Karpas-422 (cell line): ENCODE measurements at regions not wholly inside any gene's neighbourhood (a gene's known extent, or its start where the extent isn't known, plus 50 kb on each side); places are given as distances from the start of the nearest gene placed in this dataset.
A peak's percentile ranks its signal among the peaks of the same experiment; 100 is the strongest.

Experiments
- DNase-seq: peaks from one replicate; pipeline ENCODE4 v3.0.0-alpha.2; 2015
- H2AFZ ChIP-seq: fragments of 200-600 bp; sonication (generic); 2 replicates; pipeline ENCODE4 v1.6.1; 2014; ENCODE audit warnings: antibody characterized with exemption, low read length, mixed read lengths
- H3K27ac ChIP-seq: fragments of 200-600 bp; sonication (generic); 2 replicates; pipeline ENCODE4 v1.5.1; 2014; ENCODE audit warnings: mild to moderate bottlenecking, low read length, moderate library complexity
- H3K27me3 ChIP-seq: fragments of 200-600 bp; sonication (generic); 2 replicates; pipeline ENCODE4 v1.6.1; 2014; ENCODE audit warnings: low read length, mixed read lengths
- H3K36me3 ChIP-seq: fragments of 200-600 bp; sonication (generic); 2 replicates; pipeline ENCODE4 v1.6.1; 2014; ENCODE audit warnings: low read length, mixed read lengths; ENCODE audit not compliant: insufficient read depth
- H3K4me1 ChIP-seq: fragments of 200-600 bp; sonication (generic); 2 replicates; pipeline ENCODE4 v1.6.1; 2014; ENCODE audit warnings: mild to moderate bottlenecking, low read length, mixed read lengths
- H3K4me2 ChIP-seq: fragments of 200-600 bp; sonication (generic); 2 replicates; pipeline ENCODE4 v1.6.1; 2014; ENCODE audit warnings: low read length, low read depth, mild to moderate bottlenecking; ENCODE audit not compliant: poor library complexity, severe bottlenecking
- H3K4me3 ChIP-seq: fragments of 200-600 bp; sonication (generic); 2 replicates; pipeline ENCODE4 v1.5.1; 2014; ENCODE audit warnings: mild to moderate bottlenecking, antibody characterized with exemption, low read length, mixed read lengths
- H3K79me2 ChIP-seq: fragments of 200-600 bp; sonication (generic); 2 replicates; pipeline ENCODE4 v1.6.1; 2014; ENCODE audit warnings: mild to moderate bottlenecking, low read length, mixed read lengths
- H3K9ac ChIP-seq: fragments of 200-600 bp; sonication (generic); 2 replicates; pipeline ENCODE4 v1.6.0; 2014; ENCODE audit warnings: low read length
- H3K9me2 ChIP-seq: fragments of 200-600 bp; sonication (generic), shearing (Covaris generic); replicated peaks from 2 replicates; pipeline ENCODE4 v1.6.0; 2014; ENCODE audit warnings: mild to moderate bottlenecking, low read length, moderate library complexity; ENCODE audit not compliant: insufficient read depth
- H3K9me3 ChIP-seq: fragments of 300-700, 200-600 bp; sonication (generic); 2 replicates; pipeline ENCODE4 v1.6.1; 2014; ENCODE audit warnings: low read length, mixed read lengths
- H4K20me1 ChIP-seq: fragments of 200-600 bp; sonication (generic); 2 replicates; pipeline ENCODE4 v1.6.1; 2014; ENCODE audit warnings: mild to moderate bottlenecking, antibody characterized with exemption, low read length, low read depth; ENCODE audit not compliant: insufficient read depth

GRCh38 chr2:12270876-12271588 is 445.7 kb upstream of the TRIB2 start:
- Histone ChIP-seq H3K4me2 (no peak overlapping the region), H3K27me3 (no peaks in the 10 kb centered on the region), H3K79me2 (no peaks in the 10 kb centered on the region), H3K9ac (no peak overlapping the region), H3K4me3 (no peak overlapping the region), H3K36me3 (no peaks in the 10 kb centered on the region), H3K9me3 (no peaks in the 10 kb centered on the region), H3K4me1 (peaks cover 3% of the 10 kb centered on the region; the same call in 1 of the 2 replicates), H4K20me1 (no peaks in the 10 kb centered on the region), H2AFZ (peak overlapping the region; percentile 68; the same call in 1 of the 2 replicates), H3K27ac (no peak overlapping the region), H3K9me2 (no peaks in the 10 kb centered on the region)
- DNase-seq, result no peak

DNA sequence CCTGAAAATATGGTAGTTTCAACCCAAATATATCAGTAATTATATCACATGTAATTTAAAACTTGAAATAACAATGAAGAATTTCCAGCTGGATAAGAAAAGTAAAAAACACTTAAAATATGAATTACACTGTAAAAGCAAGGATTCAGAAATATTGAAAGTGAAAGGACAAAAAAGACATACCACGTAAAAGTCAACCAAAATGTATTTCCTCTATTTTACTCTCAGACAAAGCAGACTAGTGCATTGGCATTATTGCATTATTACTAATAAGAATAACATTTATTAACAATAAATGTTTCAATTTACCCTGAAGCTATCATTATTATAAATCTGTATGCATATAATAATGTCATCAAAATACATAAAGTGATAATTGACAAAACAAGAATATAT is 445.1 kb upstream of the TRIB2 start:
- no peaks in the 10 kb centered on the region for H3K79me2 ChIP-seq
- H3K27me3 ChIP-seq, result no peaks in the 10 kb centered on the region
- H3K4me1 ChIP-seq, result peaks cover 3% of the 10 kb centered on the region; the same call in 1 of the 2 replicates
- no peaks in the 10 kb centered on the region for H3K36me3 ChIP-seq
- no peaks in the 10 kb centered on the region for H3K9me3 ChIP-seq
- H3K4me3 ChIP-seq, result no peak overlapping the region
- no peak for DNase-seq
- H3K4me2 ChIP-seq, result no peak overlapping the region
- H3K9ac ChIP-seq, result no peak overlapping the region
- H3K27ac ChIP-seq, result no peak overlapping the region
- no peaks in the 10 kb centered on the region for H3K9me2 ChIP-seq
- 0 out of 2 replicates have a peak overlapping the region, but pooled peaks have one; percentile 68 for H2AFZ ChIP-seq
- no peaks in the 10 kb centered on the region for H4K20me1 ChIP-seq

- Histone ChIP-seq H2AFZ (no peak overlapping the region), H3K36me3 (no peaks in the 10 kb centered on the region), H3K4me3 (no peak overlapping the region), H3K4me2 (no peak overlapping the region), H3K27me3 (no peaks in the 10 kb centered on the region), H3K27ac (no peak overlapping the region), H3K9me3 (no peaks in the 10 kb centered on the region), H3K4me1 (peaks cover 3% of the 10 kb centered on the region; the same call in 1 of the 2 replicates), H3K9me2 (no peaks in the 10 kb centered on the region), H3K79me2 (no peaks in the 10 kb centered on the region), H4K20me1 (no peaks in the 10 kb centered on the region), H3K9ac (no peak overlapping the region)
- no peak for DNase-seq
Observed at GRCh38 chr2:12273111-12273510, 443.6 kb upstream of the TRIB2 start.

DNA sequence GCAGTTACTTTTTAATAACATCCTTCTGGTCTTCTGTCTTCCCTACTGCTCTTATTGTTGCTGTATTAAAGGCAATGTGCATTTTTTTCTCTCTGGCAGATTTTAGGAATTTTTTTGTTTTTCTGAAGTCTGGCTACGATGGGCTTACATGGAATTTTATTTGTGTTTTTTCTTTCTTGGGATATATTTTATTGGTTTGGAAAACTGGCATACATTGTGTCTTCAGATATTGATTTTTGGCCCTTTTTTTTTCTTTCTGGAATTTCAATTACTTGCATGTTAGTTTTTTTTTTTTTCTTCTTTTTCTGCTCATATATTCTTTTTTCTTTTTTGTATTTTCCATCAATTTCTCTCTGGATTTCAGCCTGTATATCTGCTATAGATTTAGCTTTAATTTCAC is 442.1 kb upstream of the TRIB2 start:
- Histone ChIP-seq H3K9me3 (no peaks in the 10 kb centered on the region), H3K27ac (no peak overlapping the region), H3K4me3 (no peak overlapping the region), H2AFZ (no peak overlapping the region), H4K20me1 (no peaks in the 10 kb centered on the region), H3K4me2 (no peak overlapping the region), H3K27me3 (no peaks in the 10 kb centered on the region), H3K9me2 (no peaks in the 10 kb centered on the region), H3K79me2 (no peaks in the 10 kb centered on the region), H3K9ac (no peak overlapping the region), H3K4me1 (peaks cover 3% of the 10 kb centered on the region; the same call in 1 of the 2 replicates), H3K36me3 (no peaks in the 10 kb centered on the region)
- no peak for DNase-seq

DNA sequence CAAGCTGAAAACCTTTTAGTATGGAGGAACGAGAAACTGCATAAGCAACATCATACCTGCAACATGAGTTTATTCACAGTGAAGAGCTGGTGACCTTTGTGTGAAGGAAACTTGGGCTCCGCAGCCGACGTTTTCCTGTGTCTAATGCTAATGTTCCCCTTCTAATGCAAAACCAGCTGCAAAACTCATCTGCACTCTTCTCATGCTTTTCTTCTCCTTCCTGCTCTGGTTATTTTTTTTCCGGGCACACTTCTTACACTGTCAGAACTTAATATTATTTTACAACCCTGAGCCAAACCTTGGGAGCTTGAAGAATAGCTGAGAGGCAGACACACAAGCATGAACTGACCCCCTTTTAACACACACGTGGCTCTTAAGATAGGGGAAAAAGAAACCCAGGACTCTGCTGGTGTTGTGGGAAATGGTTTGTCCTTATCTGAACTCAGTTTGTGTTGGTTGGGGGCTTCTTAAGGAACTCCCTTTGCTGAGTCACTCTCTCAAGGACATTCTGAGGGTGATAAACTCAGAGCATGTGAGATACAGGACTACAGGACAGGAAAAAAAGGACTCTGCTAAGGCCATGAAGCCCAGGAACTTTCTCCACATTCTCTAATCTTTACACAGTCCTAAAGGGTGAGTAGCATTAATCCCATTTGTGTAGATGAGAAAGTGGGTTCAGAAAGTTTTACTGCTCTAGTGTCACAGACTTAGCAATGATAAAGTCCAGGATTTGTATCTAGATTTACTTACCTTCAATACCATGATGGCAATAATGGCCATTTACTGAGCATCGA is 439.3 kb upstream of the TRIB2 start:
- Histone ChIP-seq H3K9ac (no peak overlapping the region), H3K4me1 (no peaks in the 10 kb centered on the region; the same call in 1 of the 2 replicates), H3K4me2 (no peak overlapping the region), H3K9me3 (no peaks in the 10 kb centered on the region), H3K27ac (no peak overlapping the region), H3K27me3 (no peaks in the 10 kb centered on the region), H3K9me2 (no peaks in the 10 kb centered on the region), H4K20me1 (no peaks in the 10 kb centered on the region), H3K4me3 (no peak overlapping the region), H3K36me3 (no peaks in the 10 kb centered on the region), H2AFZ (no peak overlapping the region), H3K79me2 (no peaks in the 10 kb centered on the region)
- no peak for DNase-seq

GRCh38 chr2:12278217-12278750 is 438.5 kb upstream of the TRIB2 start:
- no peak overlapping the region for H2AFZ ChIP-seq
- H3K4me1 ChIP-seq, result no peaks in the 10 kb centered on the region; the same call in 1 of the 2 replicates
- no peaks in the 10 kb centered on the region for H3K36me3 ChIP-seq
- H3K79me2 ChIP-seq, result no peaks in the 10 kb centered on the region
- H3K9me2 ChIP-seq, result no peaks in the 10 kb centered on the region
- H3K27me3 ChIP-seq, result no peaks in the 10 kb centered on the region
- H3K9me3 ChIP-seq, result no peaks in the 10 kb centered on the region
- no peak overlapping the region for H3K9ac ChIP-seq
- no peaks in the 10 kb centered on the region for H4K20me1 ChIP-seq
- H3K27ac ChIP-seq, result no peak overlapping the region
- no peak overlapping the region for H3K4me3 ChIP-seq
- H3K4me2 ChIP-seq, result no peak overlapping the region
- no peak for DNase-seq

DNA sequence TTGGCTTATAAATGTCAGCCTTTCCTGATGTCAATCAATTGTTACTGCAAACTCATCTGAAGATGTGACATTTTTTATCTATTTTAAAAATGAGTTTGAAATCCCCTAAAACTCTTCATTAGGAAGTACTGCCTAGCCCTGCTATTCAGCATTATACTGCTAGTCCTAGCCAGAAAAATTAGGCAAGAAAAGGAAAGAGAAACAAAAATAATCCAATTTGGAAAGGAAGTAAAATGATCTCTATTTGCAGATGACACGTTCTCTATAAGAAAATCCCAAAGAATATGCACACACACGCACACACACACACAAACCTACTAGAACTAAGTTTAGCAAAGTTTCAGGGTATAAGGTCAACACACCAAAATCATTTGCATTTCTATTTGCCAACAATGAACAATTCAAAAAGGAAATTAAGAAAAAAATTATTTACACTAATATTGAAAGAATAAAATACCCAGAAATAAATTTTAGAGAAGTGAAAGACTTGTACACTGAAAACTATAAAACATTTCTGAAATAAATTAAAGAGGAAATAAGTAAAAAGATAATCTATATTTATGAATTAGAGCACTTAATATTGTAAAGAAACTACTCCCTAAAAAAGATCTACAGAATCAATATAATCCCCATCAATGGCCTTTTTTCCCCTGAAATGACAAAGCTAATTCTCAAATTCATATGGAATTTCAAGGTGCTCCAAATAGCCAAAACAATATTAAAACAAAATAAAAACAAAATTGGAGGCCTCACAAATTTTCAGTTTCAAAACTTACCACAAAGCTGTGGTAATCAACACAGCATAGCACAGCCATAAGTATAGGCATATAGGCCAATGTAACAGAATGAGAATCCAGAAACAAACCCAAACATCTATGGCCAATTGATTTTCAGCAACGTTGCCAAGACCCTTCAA is 433.7 kb upstream of the TRIB2 start:
- H3K9ac ChIP-seq, result no peak overlapping the region
- H3K9me2 ChIP-seq, result no peaks in the 10 kb centered on the region
- H3K27me3 ChIP-seq, result no peaks in the 10 kb centered on the region
- no peak overlapping the region for H3K4me3 ChIP-seq
- no peak overlapping the region for H3K27ac ChIP-seq
- DNase-seq, result no peak
- no peaks in the 10 kb centered on the region for H3K9me3 ChIP-seq
- no peaks in the 10 kb centered on the region for H4K20me1 ChIP-seq
- H2AFZ ChIP-seq, result no peak overlapping the region
- no peaks in the 10 kb centered on the region for H3K36me3 ChIP-seq
- H3K4me1 ChIP-seq, result no peaks in the 10 kb centered on the region
- H3K79me2 ChIP-seq, result no peaks in the 10 kb centered on the region
- H3K4me2 ChIP-seq, result no peak overlapping the region
